Neural cell (in vitro differentiated cells): ENCODE measurements at regions not wholly inside any gene's neighbourhood (a gene's known extent, or its start where the extent isn't known, plus 50 kb on each side); places are given as distances from the start of the nearest gene placed in this dataset.

Source experiments
- H2AFZ ChIP-seq: fragments of 200-600, 300-800 bp; sonication (generic), shearing (Covaris generic); 2 replicates; pipeline ENCODE4 v1.6.0; 2014; ENCODE audit warnings: low read depth, mild to moderate bottlenecking, antibody characterized with exemption, low read length, moderate library complexity
- H3F3A ChIP-seq: fragments of 200-600 bp; shearing (Covaris generic); 2 replicates; pipeline ENCODE4 v1.6.1; 2016; ENCODE audit warnings: mild to moderate bottlenecking, moderate library complexity, mixed read lengths, antibody characterized with exemption, low read length; ENCODE audit not compliant: insufficient read depth, poor library complexity, severe bottlenecking
- H3K27ac ChIP-seq: fragments of 200-600, 300-800 bp; sonication (generic), shearing (Covaris generic); 2 replicates; pipeline ENCODE4 v1.5.1; 2014; ENCODE audit warnings: mild to moderate bottlenecking, low read length, moderate library complexity
- H3K27me3 ChIP-seq: fragments of 300-800, 200-600 bp; sonication (generic), shearing (Covaris generic); 2 replicates; pipeline ENCODE4 v1.6.0; 2014; ENCODE audit warnings: mild to moderate bottlenecking, low read depth, low read length, moderate library complexity; ENCODE audit not compliant: insufficient read depth
- H3K36me3 ChIP-seq: fragments of 300-800, 200-600 bp; sonication (generic), shearing (Covaris generic); 2 replicates; pipeline ENCODE4 v1.5.1; 2014; ENCODE audit warnings: mild to moderate bottlenecking, antibody characterized with exemption, low read length, moderate library complexity; ENCODE audit not compliant: insufficient read depth
- H3K4me2 ChIP-seq: fragments of 300-800, 200-600 bp; sonication (generic), shearing (Covaris generic); 2 replicates; pipeline ENCODE4 v1.6.0; 2014; ENCODE audit warnings: mild to moderate bottlenecking, low read length
- H3K4me3 ChIP-seq: fragments of 300-800, 200-600 bp; sonication (generic), shearing (Covaris generic); 2 replicates; pipeline ENCODE4 v1.5.1; 2014; ENCODE audit warnings: mild to moderate bottlenecking, low read length, moderate library complexity
- H3K79me2 ChIP-seq: fragments of 200-600 bp; shearing (Covaris generic); replicated peaks from 2 replicates; pipeline ENCODE4 v1.6.0; 2014; ENCODE audit warnings: mild to moderate bottlenecking, low read length, moderate library complexity; ENCODE audit not compliant: insufficient read depth
- H3K9ac ChIP-seq: fragments of 300-800, 200-600 bp; sonication (generic), shearing (Covaris generic); 2 replicates; pipeline ENCODE4 v1.6.1; 2016; ENCODE audit warnings: mild to moderate bottlenecking, low read length, mixed read lengths
- H3K9me2 ChIP-seq: fragments of 200-600 bp; shearing (Covaris generic); 2 replicates; pipeline ENCODE4 v1.6.1; 2016; ENCODE audit warnings: mild to moderate bottlenecking, low read length, mixed read lengths; ENCODE audit not compliant: insufficient read depth
- H3K9me3 ChIP-seq: fragments of 200-600, 300-800 bp; sonication (generic), shearing (Covaris generic); 2 replicates; pipeline ENCODE4 v1.6.1; 2016; ENCODE audit warnings: mild to moderate bottlenecking, mixed run types, low read length, moderate library complexity, mixed read lengths
- H4K20me1 ChIP-seq: fragments of 200-600 bp; shearing (Covaris generic); 2 replicates; pipeline ENCODE4 v1.6.1; 2016; ENCODE audit warnings: mild to moderate bottlenecking, mixed run types; ENCODE audit not compliant: insufficient read depth
- EP300 ChIP-seq: fragments of 450-650 bp; conservative IDR thresholded peaks from 2 replicates; pipeline ENCODE4 v1.6.1; 2014; ENCODE audit warnings: antibody characterized with exemption, mild to moderate bottlenecking, moderate library complexity; ENCODE audit not compliant: poor library complexity, severe bottlenecking
- EZH2 ChIP-seq: fragments of 200-600, 300-800 bp; shearing (Covaris generic), sonication (generic); IDR thresholded peaks from 2 replicates; pipeline ENCODE4 v1.6.1; 2014; ENCODE audit warnings: antibody characterized with exemption, low read length, borderline replicate concordance, mild to moderate bottlenecking; ENCODE audit not compliant: insufficient read depth, poor library complexity, severe bottlenecking
- MXI1 ChIP-seq: fragments of 450-650 bp; conservative IDR thresholded peaks from 2 replicates; pipeline ENCODE4 v1.6.1; 2014; ENCODE audit warnings: antibody characterized with exemption, mild to moderate bottlenecking; ENCODE audit not compliant: poor library complexity, severe bottlenecking
- POLR2AphosphoS5 ChIP-seq: IDR thresholded peaks from 2 replicates; pipeline ENCODE4 v1.6.1; 2012
- RAD21 ChIP-seq: fragments of 450-650 bp; conservative IDR thresholded peaks from 2 replicates; pipeline ENCODE4 v1.6.1; 2014; ENCODE audit warnings: antibody characterized with exemption, mild to moderate bottlenecking, moderate library complexity
- SMC3 ChIP-seq: fragments of 450-650 bp; conservative IDR thresholded peaks from 2 replicates; pipeline ENCODE4 v1.6.1; 2014; ENCODE audit warnings: antibody characterized with exemption, mild to moderate bottlenecking, moderate library complexity; ENCODE audit not compliant: poor library complexity
- TAF1 ChIP-seq: IDR thresholded peaks from 2 replicates; pipeline ENCODE4 v1.6.1; 2012; ENCODE audit warnings: low read depth
- TF ChIP-seq, protein P1 (sequence below): IDR thresholded peaks from 2 replicates; pipeline ENCODE4 v1.6.1; 2012; ENCODE audit warnings: borderline replicate concordance
- TF ChIP-seq, protein P2 (sequence below): fragments of 450-650 bp; IDR thresholded peaks from 2 replicates; pipeline ENCODE4 v1.5.1; 2014; ENCODE audit warnings: antibody characterized with exemption, mild to moderate bottlenecking, moderate library complexity; ENCODE audit not compliant: poor library complexity, severe bottlenecking

- TF ChIP-seq, protein P1, sequence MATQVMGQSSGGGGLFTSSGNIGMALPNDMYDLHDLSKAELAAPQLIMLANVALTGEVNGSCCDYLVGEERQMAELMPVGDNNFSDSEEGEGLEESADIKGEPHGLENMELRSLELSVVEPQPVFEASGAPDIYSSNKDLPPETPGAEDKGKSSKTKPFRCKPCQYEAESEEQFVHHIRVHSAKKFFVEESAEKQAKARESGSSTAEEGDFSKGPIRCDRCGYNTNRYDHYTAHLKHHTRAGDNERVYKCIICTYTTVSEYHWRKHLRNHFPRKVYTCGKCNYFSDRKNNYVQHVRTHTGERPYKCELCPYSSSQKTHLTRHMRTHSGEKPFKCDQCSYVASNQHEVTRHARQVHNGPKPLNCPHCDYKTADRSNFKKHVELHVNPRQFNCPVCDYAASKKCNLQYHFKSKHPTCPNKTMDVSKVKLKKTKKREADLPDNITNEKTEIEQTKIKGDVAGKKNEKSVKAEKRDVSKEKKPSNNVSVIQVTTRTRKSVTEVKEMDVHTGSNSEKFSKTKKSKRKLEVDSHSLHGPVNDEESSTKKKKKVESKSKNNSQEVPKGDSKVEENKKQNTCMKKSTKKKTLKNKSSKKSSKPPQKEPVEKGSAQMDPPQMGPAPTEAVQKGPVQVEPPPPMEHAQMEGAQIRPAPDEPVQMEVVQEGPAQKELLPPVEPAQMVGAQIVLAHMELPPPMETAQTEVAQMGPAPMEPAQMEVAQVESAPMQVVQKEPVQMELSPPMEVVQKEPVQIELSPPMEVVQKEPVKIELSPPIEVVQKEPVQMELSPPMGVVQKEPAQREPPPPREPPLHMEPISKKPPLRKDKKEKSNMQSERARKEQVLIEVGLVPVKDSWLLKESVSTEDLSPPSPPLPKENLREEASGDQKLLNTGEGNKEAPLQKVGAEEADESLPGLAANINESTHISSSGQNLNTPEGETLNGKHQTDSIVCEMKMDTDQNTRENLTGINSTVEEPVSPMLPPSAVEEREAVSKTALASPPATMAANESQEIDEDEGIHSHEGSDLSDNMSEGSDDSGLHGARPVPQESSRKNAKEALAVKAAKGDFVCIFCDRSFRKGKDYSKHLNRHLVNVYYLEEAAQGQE: no peak
- TF ChIP-seq TAF1 (no peak), RAD21 (no peak), SMC3 (no peak), MXI1 (no peak), EP300 (no peak), EZH2 (no peak), POLR2AphosphoS5 (no peak)
- TF ChIP-seq, protein P2, sequence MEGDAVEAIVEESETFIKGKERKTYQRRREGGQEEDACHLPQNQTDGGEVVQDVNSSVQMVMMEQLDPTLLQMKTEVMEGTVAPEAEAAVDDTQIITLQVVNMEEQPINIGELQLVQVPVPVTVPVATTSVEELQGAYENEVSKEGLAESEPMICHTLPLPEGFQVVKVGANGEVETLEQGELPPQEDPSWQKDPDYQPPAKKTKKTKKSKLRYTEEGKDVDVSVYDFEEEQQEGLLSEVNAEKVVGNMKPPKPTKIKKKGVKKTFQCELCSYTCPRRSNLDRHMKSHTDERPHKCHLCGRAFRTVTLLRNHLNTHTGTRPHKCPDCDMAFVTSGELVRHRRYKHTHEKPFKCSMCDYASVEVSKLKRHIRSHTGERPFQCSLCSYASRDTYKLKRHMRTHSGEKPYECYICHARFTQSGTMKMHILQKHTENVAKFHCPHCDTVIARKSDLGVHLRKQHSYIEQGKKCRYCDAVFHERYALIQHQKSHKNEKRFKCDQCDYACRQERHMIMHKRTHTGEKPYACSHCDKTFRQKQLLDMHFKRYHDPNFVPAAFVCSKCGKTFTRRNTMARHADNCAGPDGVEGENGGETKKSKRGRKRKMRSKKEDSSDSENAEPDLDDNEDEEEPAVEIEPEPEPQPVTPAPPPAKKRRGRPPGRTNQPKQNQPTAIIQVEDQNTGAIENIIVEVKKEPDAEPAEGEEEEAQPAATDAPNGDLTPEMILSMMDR: no peak
- no peak overlapping the region for H3K27ac ChIP-seq
- no peaks in the 10 kb centered on the region for H3K27me3 ChIP-seq
- H3K9ac ChIP-seq: no peak overlapping the region
- H3F3A ChIP-seq: no peaks in the 10 kb centered on the region
- H3K9me2 ChIP-seq: no peaks in the 10 kb centered on the region
- H4K20me1 ChIP-seq: no peaks in the 10 kb centered on the region
- H3K4me3 ChIP-seq: no peak overlapping the region
- no peaks in the 10 kb centered on the region for H3K9me3 ChIP-seq
- H3K4me2 ChIP-seq: no peak overlapping the region
- no peak overlapping the region for H2AFZ ChIP-seq
- H3K36me3 ChIP-seq: no peaks in the 10 kb centered on the region
- H3K79me2 ChIP-seq: no peaks in the 10 kb centered on the region
These were observed 49.9 kb upstream of the LPP start for GRCh38 chr3:188104050-188104449.
